K562 (cell line): ENCODE measurements at regions not wholly inside any gene's neighbourhood (a gene's known extent, or its start where the extent isn't known, plus 50 kb on each side); places are given as distances from the start of the nearest gene placed in this dataset.

Experiments
- ARID1B ChIP-seq: fragments of 450-650 bp; IDR thresholded peaks from 2 replicates; pipeline ENCODE4 v1.6.1; 2016; ENCODE audit warnings: antibody characterized with exemption, mild to moderate bottlenecking, inconsistent platforms
- BRCA1 ChIP-seq, 2 experiments: fragments of 450-650 bp in 1 of 2; sonication (generic) in 1 of 2; formaldehyde crosslinking in 1 of 2; IDR thresholded peaks; 2 replicates each; pipeline versions ENCODE4 v1.5.0 to v1.6.1; 2017 to 2020; ENCODE audit warnings: mild to moderate bottlenecking in 1 of 2, missing genetic modification reagents in 1 of 2
- ELF1 ChIP-seq: fragments of 200-800 bp; sonication (Bioruptor generic); IDR thresholded peaks from 2 replicates; pipeline ENCODE4 v1.6.1; 2016; ENCODE audit warnings: missing genetic modification characterization, missing compliant biosample characterization
- EP300 ChIP-seq: IDR thresholded peaks from 2 replicates; pipeline ENCODE4 v1.6.1; 2012; ENCODE audit warnings: low read length, improper control_type of control experiment
- ETV1 ChIP-seq: fragments of 450-650 bp; conservative IDR thresholded peaks from 2 replicates; pipeline ENCODE4 v1.6.1; 2016; ENCODE audit warnings: missing genetic modification characterization, control low read depth, low read depth, missing compliant biosample characterization
- FOXA1 ChIP-seq: fragments of 450-650 bp; IDR thresholded peaks from 2 replicates; pipeline ENCODE4 v1.6.1; 2016; ENCODE audit warnings: mild to moderate bottlenecking, borderline replicate concordance
- JUNB ChIP-seq: fragments of 450-650 bp; formaldehyde crosslinking; conservative IDR thresholded peaks from 2 replicates; pipeline ENCODE4 v1.4.0; 2020; ENCODE audit warnings: mild to moderate bottlenecking
- KDM1A ChIP-seq, 2 experiments: fragments of 450-650 bp; IDR thresholded peaks; 2 replicates each; pipeline ENCODE4 v1.6.1; 2016; ENCODE audit warnings: mild to moderate bottlenecking in 2 of 2
- MYBL2 ChIP-seq, 2 experiments: fragments of 450-650 bp in 1 of 2; sonication (generic) in 1 of 2; formaldehyde crosslinking in 1 of 2; IDR thresholded peaks; 2 replicates each; pipeline versions ENCODE4 v1.6.1 to v1.8.1; 2017 to 2022; ENCODE audit warnings: borderline replicate concordance in 1 of 2, inconsistent platforms in 1 of 2, low read depth in 1 of 2, mild to moderate bottlenecking in 1 of 2, missing genetic modification reagents in 1 of 2, moderate library complexity in 1 of 2
- NFIC ChIP-seq: fragments of 450-650 bp; IDR thresholded peaks from 2 replicates; pipeline ENCODE4 v1.6.1; 2017; ENCODE audit warnings: mild to moderate bottlenecking, inconsistent platforms
- NR2C1 ChIP-seq, 2 experiments: fragments of 450-650 bp; IDR thresholded peaks; 2 replicates each; pipeline ENCODE4 v1.6.1; 2017; ENCODE audit warnings: mild to moderate bottlenecking in 2 of 2, antibody characterized with exemption in 1 of 2, inconsistent platforms in 1 of 2, missing compliant biosample characterization in 1 of 2, missing genetic modification characterization in 1 of 2
- PREB ChIP-seq: sonication (generic); formaldehyde crosslinking; IDR thresholded peaks from 2 replicates; pipeline ENCODE4 v1.8.1; 2023; ENCODE audit warnings: mild to moderate bottlenecking, missing genetic modification reagents
- RHOXF2B ChIP-seq: fragments of 250-450 bp; sonication (Bioruptor Pico); conservative IDR thresholded peaks from 2 replicates; pipeline ENCODE4 v1.5.1; 2021
- SMARCA4 ChIP-seq: fragments of 450-650 bp; IDR thresholded peaks from 2 replicates; pipeline ENCODE4 v1.6.1; 2016
- ZBTB17 ChIP-seq: fragments of 450-650 bp; formaldehyde crosslinking; IDR thresholded peaks from 2 replicates; pipeline ENCODE4 v1.4.0; 2020; ENCODE audit warnings: mild to moderate bottlenecking
- ZNF311 ChIP-seq: fragments of 250-450 bp; sonication (Bioruptor Pico); IDR thresholded peaks from 2 replicates; pipeline ENCODE4 v1.4.0; 2020; ENCODE audit warnings: mild to moderate bottlenecking, moderate library complexity
- ZNF583 ChIP-seq: fragments of 250-450 bp; sonication (Bioruptor Pico); IDR thresholded peaks from 2 replicates; pipeline ENCODE4 v1.4.0; 2020
- ZNF699 ChIP-seq: fragments of 250-450 bp; sonication (Bioruptor Pico); IDR thresholded peaks from 2 replicates; pipeline ENCODE4 v1.8.0; 2021; ENCODE audit warnings: mild to moderate bottlenecking, moderate library complexity; ENCODE audit not compliant: insufficient replicate concordance
- ZNF707 ChIP-seq: fragments of 250-450 bp; sonication (Bioruptor Pico); conservative IDR thresholded peaks from 2 replicates; pipeline ENCODE4 v1.8.0; 2022; ENCODE audit warnings: inconsistent platforms, mild to moderate bottlenecking, moderate library complexity
- TF ChIP-seq, protein P1 (sequence below): fragments of 250-450 bp; sonication (Bioruptor Pico); IDR thresholded peaks from 2 replicates; pipeline ENCODE4 v1.4.0; 2020; ENCODE audit warnings: borderline replicate concordance
- TF ChIP-seq, protein P2 (sequence below): fragments of 450-650 bp; formaldehyde crosslinking; IDR thresholded peaks from 2 replicates; pipeline ENCODE4 v1.4.0; 2022; ENCODE audit warnings: mild to moderate bottlenecking, moderate library complexity

DNA sequence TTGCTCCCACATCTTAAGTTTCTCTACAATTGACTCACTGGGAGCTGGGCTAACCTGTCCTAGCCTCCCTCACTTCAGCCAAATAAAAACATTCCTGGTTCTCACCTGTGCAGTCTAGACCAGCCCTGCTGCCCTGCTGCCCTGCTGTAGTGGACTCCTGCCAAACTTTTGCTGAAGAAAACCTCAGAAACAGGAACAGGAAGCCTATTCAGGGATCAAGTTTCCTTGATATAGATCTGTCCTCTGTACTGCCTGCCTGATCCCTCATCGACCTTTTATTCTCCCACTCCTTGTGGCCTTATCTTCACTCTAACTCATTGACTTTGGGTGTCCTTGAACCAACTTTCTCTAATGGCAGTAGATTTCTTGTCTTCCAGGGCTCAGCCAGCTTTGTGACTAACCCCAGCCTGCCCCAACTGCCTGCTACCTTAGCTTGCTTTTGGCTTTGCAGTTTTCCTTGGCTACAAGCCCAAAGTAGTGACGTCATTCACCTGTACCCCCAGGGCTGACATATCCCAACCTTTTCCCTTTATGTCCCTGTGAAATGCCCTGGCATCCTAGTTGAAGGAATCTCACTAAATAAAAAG lies 234.8 kb downstream of the DUSP6 start (continued):
- TF ChIP-seq ZNF583 (CRISPR knock-in tag) = no peak
- TF ChIP-seq BRCA1 (IDR thresholded peaks at IDR 0.05) = no peak
- TF ChIP-seq BRCA1 (CRISPR knock-in tag; IDR thresholded peaks at IDR 0.05) = no peak
- TF ChIP-seq JUNB (CRISPR knock-in tag) = peak; percentile 76; the same call in 1 of the 2 replicates
- peak; percentile 51; the same call in 1 of the 2 replicates for TF ChIP-seq ZNF311 (CRISPR knock-in tag)
- TF ChIP-seq EP300 = peak; percentile 48; the same call in 1 of the 2 replicates
- TF ChIP-seq MYBL2 (IDR thresholded peaks at IDR 0.05; ENCODE audit: low read depth) = no peak
- no peak for TF ChIP-seq MYBL2 (CRISPR knock-in tag; IDR thresholded peaks at IDR 0.05; ENCODE audit: borderline replicate concordance)
- no peak for TF ChIP-seq ZNF707
- no peak for TF ChIP-seq FOXA1
- TF ChIP-seq SMARCA4 = 0 out of 2 replicates have a peak, but pooled peaks have one; percentile 23
- TF ChIP-seq NR2C1 (IDR thresholded peaks at IDR 0.05) = no peak
- TF ChIP-seq NR2C1 (tag; IDR thresholded peaks at IDR 0.05) = peak; percentile 86
- peak; percentile 78 for TF ChIP-seq ZBTB17
- TF ChIP-seq RHOXF2B (CRISPR knock-in tag) = no peak
- peak; percentile 32; the same call in 1 of the 2 replicates for TF ChIP-seq NFIC
- peak; percentile 55; the same call in 1 of the 2 replicates for TF ChIP-seq ARID1B
- no peak for TF ChIP-seq ZNF699
- TF ChIP-seq, protein P1, sequence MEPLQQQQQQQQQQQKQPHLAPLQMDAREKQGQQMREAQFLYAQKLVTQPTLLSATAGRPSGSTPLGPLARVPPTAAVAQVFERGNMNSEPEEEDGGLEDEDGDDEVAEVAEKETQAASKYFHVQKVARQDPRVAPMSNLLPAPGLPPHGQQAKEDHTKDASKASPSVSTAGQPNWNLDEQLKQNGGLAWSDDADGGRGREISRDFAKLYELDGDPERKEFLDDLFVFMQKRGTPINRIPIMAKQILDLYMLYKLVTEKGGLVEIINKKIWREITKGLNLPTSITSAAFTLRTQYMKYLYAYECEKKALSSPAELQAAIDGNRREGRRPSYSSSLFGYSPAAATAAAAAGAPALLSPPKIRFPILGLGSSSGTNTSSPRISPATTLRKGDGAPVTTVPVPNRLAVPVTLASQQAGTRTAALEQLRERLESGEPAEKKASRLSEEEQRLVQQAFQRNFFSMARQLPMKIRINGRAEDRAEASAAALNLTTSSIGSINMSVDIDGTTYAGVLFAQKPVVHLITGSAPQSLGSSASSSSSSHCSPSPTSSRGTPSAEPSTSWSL (CRISPR knock-in tag) = no peak
- 0 out of 2 replicates have a peak, but pooled peaks have one; percentile 15 for TF ChIP-seq ETV1 (tag)
- TF ChIP-seq, protein P2, sequence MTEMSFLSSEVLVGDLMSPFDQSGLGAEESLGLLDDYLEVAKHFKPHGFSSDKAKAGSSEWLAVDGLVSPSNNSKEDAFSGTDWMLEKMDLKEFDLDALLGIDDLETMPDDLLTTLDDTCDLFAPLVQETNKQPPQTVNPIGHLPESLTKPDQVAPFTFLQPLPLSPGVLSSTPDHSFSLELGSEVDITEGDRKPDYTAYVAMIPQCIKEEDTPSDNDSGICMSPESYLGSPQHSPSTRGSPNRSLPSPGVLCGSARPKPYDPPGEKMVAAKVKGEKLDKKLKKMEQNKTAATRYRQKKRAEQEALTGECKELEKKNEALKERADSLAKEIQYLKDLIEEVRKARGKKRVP (CRISPR knock-in tag) = no peak
- no peak for TF ChIP-seq PREB (CRISPR knock-in tag)
- no peak for TF ChIP-seq KDM1A (IDR thresholded peaks at IDR 0.05)
- TF ChIP-seq ELF1 (tag) = peak; percentile 52; the same call in 1 of the 2 replicates
